Endothelial cell of umbilical vein (primary cell): ENCODE measurements at regions not wholly inside any gene's neighbourhood (a gene's known extent, or its start where the extent isn't known, plus 50 kb on each side); places are given as distances from the start of the nearest gene placed in this dataset.

Experiments used
- BruUV-seq: library from RNA; stranded (reverse); fragments of 400-500 nt; replicated peaks from 2 replicates; lab custom pipeline; 2021; lab: Mats Ljungman, UMichigan
- CTCF ChIA-PET: fragments of 300-600, 350-600 bp; sonication (Branson Sonifier 250); formaldehyde crosslinking; loops from one replicate; lab custom pipeline; 2021; ENCODE audit warnings: antibody characterized with exemption, inconsistent platforms; lab: Charles Lee
- POLR2A ChIA-PET: fragments of 300-600, 350-600 bp; sonication (Branson Sonifier 250); formaldehyde crosslinking; loops from one replicate; lab custom pipeline; 2021; ENCODE audit warnings: antibody characterized with exemption, inconsistent platforms; lab: Charles Lee
- DNase-seq: peaks from one replicate; pipeline ENCODE4 v3.0.0-alpha.2; 2011; ENCODE audit warnings: low read depth, low spot score
- FAIRE-seq: peaks from 2 replicates; lab custom pipeline; 2011; peaks lifted over from hg19 to GRCh38; lab: Jason Lieb, UNC
- H2AFZ ChIP-seq: 2 replicates; pipeline ENCODE4 v1.6.0; 2012; ENCODE audit warnings: low read depth, low read length, control low read depth, inconsistent platforms
- H3K27ac ChIP-seq: 2 replicates; pipeline ENCODE4 v1.5.1; 2011; ENCODE audit warnings: low read depth, mild to moderate bottlenecking, control low read depth, low read length, moderate library complexity; ENCODE audit not compliant: insufficient read depth
- H3K27me3 ChIP-seq, 2 experiments: 2 replicates each; pipeline versions ENCODE4 v1.6.0 to v1.6.1; 2011; ENCODE audit warnings: low read length in 2 of 2, mixed read lengths in 1 of 2; ENCODE audit not compliant: control insufficient read depth in 2 of 2, insufficient read depth in 2 of 2
- H3K36me3 ChIP-seq, 2 experiments: 2 replicates in 1 of 2; 3 replicates in 1 of 2; pipeline ENCODE4 v1.5.1; 2011; ENCODE audit warnings: low read length in 2 of 2, mild to moderate bottlenecking in 1 of 2, moderate library complexity in 1 of 2; ENCODE audit not compliant: control insufficient read depth in 2 of 2, insufficient read depth in 2 of 2; ENCODE audit errors: extremely low read depth in 1 of 2
- H3K4me1 ChIP-seq: 3 replicates; pipeline ENCODE4 v1.5.1; 2011; ENCODE audit warnings: mild to moderate bottlenecking, low read length; ENCODE audit not compliant: control insufficient read depth, insufficient read depth; ENCODE audit errors: extremely low read depth
- H3K4me2 ChIP-seq: 2 replicates; pipeline ENCODE4 v1.6.1; 2011; ENCODE audit warnings: low read length, control low read depth, mixed read lengths; ENCODE audit not compliant: insufficient read depth
- H3K4me3 ChIP-seq, 3 experiments: fragments of 200-600 bp in 1 of 3; sonication (generic), shearing (Covaris generic) in 1 of 3; replicated peaks in 1 of 3; 2 replicates each; pipeline ENCODE4 v1.5.1; 2011 to 2016; ENCODE audit warnings: control low read depth in 3 of 3, low read length in 3 of 3, mild to moderate bottlenecking in 2 of 3, inconsistent platforms in 1 of 3, low read depth in 1 of 3, moderate library complexity in 1 of 3; ENCODE audit not compliant: insufficient read depth in 1 of 3
- H3K79me2 ChIP-seq: 2 replicates; pipeline ENCODE4 v1.6.0; 2012; ENCODE audit warnings: low read length, inconsistent platforms; ENCODE audit not compliant: control insufficient read depth, insufficient read depth
- H3K9ac ChIP-seq: replicated peaks from 2 replicates; pipeline ENCODE3; 2011; ENCODE audit warnings: low read length, control low read depth; ENCODE audit not compliant: insufficient read depth; ENCODE audit errors: extremely low read depth
- H3K9me1 ChIP-seq: replicated peaks from 3 replicates; pipeline ENCODE4 v1.6.0; 2011; ENCODE audit warnings: mild to moderate bottlenecking, low read length; ENCODE audit not compliant: control insufficient read depth, insufficient read depth; ENCODE audit errors: extremely low read depth
- H3K9me3 ChIP-seq: replicated peaks from 2 replicates; pipeline ENCODE4 v1.5.1; 2012; ENCODE audit warnings: low read length, inconsistent platforms; ENCODE audit not compliant: control insufficient read depth, insufficient read depth
- H4K20me1 ChIP-seq: replicated peaks from 2 replicates; pipeline ENCODE3; 2011; ENCODE audit warnings: mild to moderate bottlenecking, low read length; ENCODE audit not compliant: control insufficient read depth, insufficient read depth; ENCODE audit errors: extremely low read depth
- EZH2 ChIP-seq: IDR thresholded peaks from 2 replicates; pipeline ENCODE4 v1.6.1; 2012; ENCODE audit warnings: borderline replicate concordance, low read depth, mild to moderate bottlenecking, moderate library complexity, low read length, inconsistent platforms; ENCODE audit not compliant: severe bottlenecking
- FOS ChIP-seq: IDR thresholded peaks from 2 replicates; pipeline ENCODE4 v1.6.1; 2011; ENCODE audit warnings: mild to moderate bottlenecking, low read length, moderate library complexity, borderline replicate concordance; ENCODE audit not compliant: insufficient read depth
- GATA2 ChIP-seq: IDR thresholded peaks from 2 replicates; pipeline ENCODE4 v1.7.0; 2011; ENCODE audit warnings: low read depth, mild to moderate bottlenecking, moderate library complexity, mixed read lengths, low read length; ENCODE audit not compliant: insufficient read length, insufficient read depth
- JUN ChIP-seq: IDR thresholded peaks from 2 replicates; pipeline ENCODE4 v1.6.1; 2011; ENCODE audit warnings: borderline replicate concordance, low read depth; ENCODE audit not compliant: insufficient read length, insufficient read depth
- MYC ChIP-seq: IDR thresholded peaks from one replicate; pipeline ENCODE4 v1.6.1; 2011; ENCODE audit warnings: mild to moderate bottlenecking, low read depth, low read length
- POLR2A ChIP-seq: IDR thresholded peaks from 2 replicates; pipeline ENCODE4 v1.6.1; 2012; ENCODE audit warnings: low read depth, mild to moderate bottlenecking, control low read depth, low read length
- POLR2AphosphoS5 ChIP-seq: IDR thresholded peaks from 2 replicates; pipeline ENCODE4 v1.6.1; 2012; ENCODE audit warnings: low read depth, mild to moderate bottlenecking, control low read depth, low read length, moderate library complexity; ENCODE audit not compliant: insufficient read depth
- dilution Hi-C: fragments of 300-500 bp; cut with MboI; formaldehyde crosslinking; loops from one replicate; pipeline ENCODE4 v1.15.0; 2019; ENCODE audit warnings: low sequenced_read_pairs; ENCODE audit not compliant: extremely low pct_ligation_motif_present
- intact Hi-C: fragments of 100-400 bp; cut with micrococcal nuclease; formaldehyde crosslinking; loops from one replicate; pipeline ENCODE4 v1.10.0; 2022
- TF ChIP-seq, protein P1 (sequence below), 2 donors: IDR thresholded peaks; 1 replicate in 1 of 2; 2 replicates in 1 of 2; pipeline ENCODE4 v1.5.1; 2011; ENCODE audit warnings: low read length in 2 of 2, mild to moderate bottlenecking in 2 of 2, moderate library complexity in 2 of 2, control low read depth in 1 of 2, inconsistent platforms in 1 of 2, low read depth in 1 of 2; ENCODE audit not compliant: insufficient read depth in 1 of 2; ENCODE audit errors: extremely low read depth in 1 of 2
- TF ChIP-seq, protein P2 (sequence below): IDR thresholded peaks from 2 replicates; pipeline ENCODE4 v1.6.1; 2011; ENCODE audit not compliant: insufficient read depth, insufficient read length

DNA sequence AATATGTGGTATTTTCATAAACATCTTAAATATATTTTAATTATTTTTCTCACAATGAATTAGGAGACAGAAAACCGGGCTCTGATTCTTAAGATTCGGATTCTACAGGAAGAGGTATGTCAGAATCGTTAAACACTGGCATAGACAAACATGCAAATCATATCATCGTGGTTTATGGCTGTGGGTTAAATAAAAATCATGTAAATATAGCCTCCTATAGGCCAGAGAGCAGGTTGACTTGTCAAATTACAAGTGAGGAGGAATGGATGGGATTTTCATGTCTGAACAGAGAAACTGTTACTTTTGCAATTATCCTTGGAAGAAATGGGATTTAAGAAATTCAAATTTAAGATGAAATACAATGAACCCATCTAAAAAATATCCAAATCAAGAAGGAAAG lies 74.9 kb upstream of the BCAT1 start:
- H3K4me3 ChIP-seq: no peak overlapping the region
- H3K9me1 ChIP-seq: no peaks in the 10 kb centered on the region
- no peak overlapping the region for H3K27ac ChIP-seq
- no peaks in the 10 kb centered on the region for H4K20me1 ChIP-seq
- ChIA-PET CTCF (interaction anchor here (2.0 to 2.1 kb wide), 2 partner anchors 15 to 131 kb away, joined by 5 to 7 read pairs; no protein-coding TSS in a partner anchor), POLR2A (no interaction called here)
- BruUV-seq: no TSS peak
- dilution Hi-C loops (no loop called here), intact Hi-C loops (no loop called here)
- H3K9me3 ChIP-seq: no peaks in the 10 kb centered on the region
- H3K27me3 ChIP-seq: peaks cover 0 to 5% of the 10 kb centered on the region in 2 experiments
- H3K9ac ChIP-seq: no peak overlapping the region
- no peak overlapping the region for H3K4me2 ChIP-seq
- H3K36me3 ChIP-seq: no peaks in the 10 kb centered on the region
- FAIRE-seq: no peak
- no peak overlapping the region for H2AFZ ChIP-seq
- no peaks in the 10 kb centered on the region for H3K79me2 ChIP-seq
- H3K4me1 ChIP-seq: no peaks in the 10 kb centered on the region
- TF ChIP-seq POLR2A: no peak
- no peak for TF ChIP-seq MYC
- TF ChIP-seq, protein P1, sequence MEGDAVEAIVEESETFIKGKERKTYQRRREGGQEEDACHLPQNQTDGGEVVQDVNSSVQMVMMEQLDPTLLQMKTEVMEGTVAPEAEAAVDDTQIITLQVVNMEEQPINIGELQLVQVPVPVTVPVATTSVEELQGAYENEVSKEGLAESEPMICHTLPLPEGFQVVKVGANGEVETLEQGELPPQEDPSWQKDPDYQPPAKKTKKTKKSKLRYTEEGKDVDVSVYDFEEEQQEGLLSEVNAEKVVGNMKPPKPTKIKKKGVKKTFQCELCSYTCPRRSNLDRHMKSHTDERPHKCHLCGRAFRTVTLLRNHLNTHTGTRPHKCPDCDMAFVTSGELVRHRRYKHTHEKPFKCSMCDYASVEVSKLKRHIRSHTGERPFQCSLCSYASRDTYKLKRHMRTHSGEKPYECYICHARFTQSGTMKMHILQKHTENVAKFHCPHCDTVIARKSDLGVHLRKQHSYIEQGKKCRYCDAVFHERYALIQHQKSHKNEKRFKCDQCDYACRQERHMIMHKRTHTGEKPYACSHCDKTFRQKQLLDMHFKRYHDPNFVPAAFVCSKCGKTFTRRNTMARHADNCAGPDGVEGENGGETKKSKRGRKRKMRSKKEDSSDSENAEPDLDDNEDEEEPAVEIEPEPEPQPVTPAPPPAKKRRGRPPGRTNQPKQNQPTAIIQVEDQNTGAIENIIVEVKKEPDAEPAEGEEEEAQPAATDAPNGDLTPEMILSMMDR (IDR thresholded peaks at IDR 0.05; ENCODE audit: extremely low read depth in 1 of 2, insufficient read depth in 1 of 2, low read depth in 1 of 2, low read length in 2 of 2): no peak
- TF ChIP-seq, protein P2, sequence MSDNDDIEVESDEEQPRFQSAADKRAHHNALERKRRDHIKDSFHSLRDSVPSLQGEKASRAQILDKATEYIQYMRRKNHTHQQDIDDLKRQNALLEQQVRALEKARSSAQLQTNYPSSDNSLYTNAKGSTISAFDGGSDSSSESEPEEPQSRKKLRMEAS: no peak
- no peak for DNase-seq

DNA sequence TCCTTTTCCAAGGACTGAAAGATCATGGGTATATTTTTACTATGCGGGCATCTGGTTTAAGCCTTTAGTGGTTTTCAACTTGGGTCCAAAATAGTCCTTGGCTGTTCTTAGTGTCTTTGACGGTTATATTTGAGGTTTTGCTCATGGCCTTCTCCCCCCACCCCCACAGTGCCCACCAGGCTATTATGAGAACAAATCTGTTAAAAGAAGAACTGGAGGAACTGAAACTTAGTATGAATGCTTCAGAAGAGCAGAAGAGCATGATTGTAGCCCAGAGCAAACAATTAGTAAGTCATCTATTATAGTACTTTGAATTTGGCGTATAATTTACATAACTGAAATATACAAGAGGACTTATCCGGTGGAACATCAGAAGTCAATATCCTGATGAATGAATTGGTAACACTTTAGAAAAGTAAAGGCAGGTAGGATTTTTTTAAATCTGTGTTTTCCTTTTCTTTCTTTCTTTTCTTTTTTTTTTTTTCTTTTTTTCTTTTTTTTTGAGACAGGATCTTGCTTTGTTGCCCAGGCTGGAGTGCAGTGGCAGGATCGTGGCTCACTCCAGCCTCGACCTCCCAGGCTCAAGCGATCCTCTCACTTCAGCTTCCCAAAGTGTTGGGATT lies 71.8 kb upstream of the BCAT1 start:
- intact Hi-C loops: no loop called here
- Histone ChIP-seq H3K4me2 (no peak overlapping the region), H3K27ac (no peak overlapping the region), H3K79me2 (no peaks in the 10 kb centered on the region), H4K20me1 (no peaks in the 10 kb centered on the region), H2AFZ (no peak overlapping the region), H3K9me1 (no peaks in the 10 kb centered on the region), H3K27me3 (peaks cover 2 to 5% of the 10 kb centered on the region in 2 experiments), H3K9me3 (no peaks in the 10 kb centered on the region), H3K36me3 (no peaks in the 10 kb centered on the region), H3K9ac (no peak overlapping the region), H3K4me1 (no peaks in the 10 kb centered on the region), H3K4me3 (no peak overlapping the region)
- TF ChIP-seq POLR2A (no peak), MYC (no peak), FOS (no peak), POLR2AphosphoS5 (no peak), GATA2 (no peak), EZH2 (no peak), JUN (no peak)
- TF ChIP-seq, protein P1 (IDR thresholded peaks at IDR 0.05; ENCODE audit: extremely low read depth in 1 of 2, insufficient read depth in 1 of 2, low read depth in 1 of 2, low read length in 2 of 2): no peak
- TF ChIP-seq, protein P2: no peak
- dilution Hi-C loops: no loop called here
- BruUV-seq: no TSS peak
- FAIRE-seq (no peak), DNase-seq (no peak)
- ChIA-PET POLR2A (no interaction called here), CTCF (interaction anchor here (1.1 kb wide), 1 partner anchor 20 kb away, joined by 4 read pairs; no protein-coding TSS in a partner anchor)
